Rectal smooth muscle tissue (tissue), 1 donor: ENCODE measurements at regions not wholly inside any gene's neighbourhood (a gene's known extent, or its start where the extent isn't known, plus 50 kb on each side); places are given as distances from the start of the nearest gene placed in this dataset.
A peak's percentile ranks its signal among the peaks of the same experiment; 100 is the strongest.
"Not testable (repeated sequence)": the region's sequence is repeated elsewhere in the genome, so short reads cannot be mapped to it uniquely, and the experiment has no call there.

Experiments
- H3K27ac ChIP-seq: one replicate; pipeline ENCODE4 v1.7.0; 2013; ENCODE audit warnings: low read depth, low read length, inconsistent platforms
- H3K27me3 ChIP-seq: one replicate; pipeline ENCODE4 v1.7.0; 2013; ENCODE audit warnings: low read length; ENCODE audit not compliant: control insufficient read depth, insufficient read depth
- H3K36me3 ChIP-seq: one replicate; pipeline ENCODE4 v1.7.0; 2013; ENCODE audit warnings: low read length; ENCODE audit not compliant: control insufficient read depth, insufficient read depth
- H3K4me1 ChIP-seq: one replicate; pipeline ENCODE4 v1.7.0; 2013; ENCODE audit warnings: low read length; ENCODE audit not compliant: control insufficient read depth, insufficient read depth
- H3K4me3 ChIP-seq: one replicate; pipeline ENCODE4 v1.7.0; 2013; ENCODE audit warnings: low read length
- H3K9ac ChIP-seq: one replicate; pipeline ENCODE4 v1.7.0; 2013; ENCODE audit warnings: low read length

GRCh38 chr6:125434760-125435159, 133.0 kb upstream of the HDDC2 start:
- no peak overlapping the region for H3K27ac ChIP-seq
- H3K4me3 ChIP-seq: no peak overlapping the region
- no peaks in the 10 kb centered on the region for H3K27me3 ChIP-seq
- H3K4me1 ChIP-seq: no peaks in the 10 kb centered on the region
- no peaks in the 10 kb centered on the region for H3K36me3 ChIP-seq
- no peak overlapping the region for H3K9ac ChIP-seq

- H3K4me1 ChIP-seq: peaks cover 4% of the 10 kb centered on the region
- H3K27ac ChIP-seq: no peak overlapping the region
- H3K9ac ChIP-seq: no peak overlapping the region
- no peaks in the 10 kb centered on the region for H3K36me3 ChIP-seq
- H3K27me3 ChIP-seq: no peaks in the 10 kb centered on the region
- H3K4me3 ChIP-seq: no peak overlapping the region
These were observed 137.7 kb upstream of the HDDC2 start for GRCh38 chr6:125439512-125439911.

- peaks cover 4% of the 10 kb centered on the region for H3K4me1 ChIP-seq
- H3K27ac ChIP-seq: peak overlapping the region; percentile 36
- no peaks in the 10 kb centered on the region for H3K36me3 ChIP-seq
- H3K27me3 ChIP-seq: no peaks in the 10 kb centered on the region
- no peak overlapping the region for H3K9ac ChIP-seq
- no peak overlapping the region for H3K4me3 ChIP-seq
These were observed 142.5 kb upstream of the HDDC2 start for GRCh38 chr6:125444006-125444923.

- Histone ChIP-seq H3K4me1 (peaks cover 4% of the 10 kb centered on the region), H3K9ac (no peak overlapping the region), H3K27ac (no peak overlapping the region), H3K36me3 (no peaks in the 10 kb centered on the region), H3K4me3 (no peak overlapping the region), H3K27me3 (no peaks in the 10 kb centered on the region)
These were observed 143.3 kb upstream of the HDDC2 start for GRCh38 chr6:125445054-125445453.

DNA sequence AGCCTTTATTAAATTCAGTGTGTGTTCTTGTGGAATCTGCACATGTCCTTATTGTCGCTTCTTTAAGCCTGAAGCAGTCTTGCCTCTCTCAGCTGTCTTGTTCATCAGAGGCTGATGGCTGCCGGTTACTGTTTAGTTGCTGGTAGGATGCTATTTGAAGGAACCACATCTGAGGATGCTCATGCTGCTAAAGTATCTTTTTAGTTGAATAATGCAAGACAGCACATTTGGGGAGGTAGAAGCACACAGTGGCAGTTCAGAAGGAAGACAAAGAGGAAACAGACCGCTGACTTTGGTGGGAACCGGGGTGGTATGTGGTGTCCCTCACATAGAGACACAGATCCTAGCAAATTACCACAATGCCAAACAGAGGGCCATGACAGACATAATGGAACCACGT, 144.2 kb upstream of the HDDC2 start:
- H3K27ac ChIP-seq: no peak overlapping the region
- H3K4me1 ChIP-seq: peaks cover 4% of the 10 kb centered on the region
- H3K36me3 ChIP-seq: no peaks in the 10 kb centered on the region
- H3K4me3 ChIP-seq: no peak overlapping the region
- no peak overlapping the region for H3K9ac ChIP-seq
- no peaks in the 10 kb centered on the region for H3K27me3 ChIP-seq

DNA sequence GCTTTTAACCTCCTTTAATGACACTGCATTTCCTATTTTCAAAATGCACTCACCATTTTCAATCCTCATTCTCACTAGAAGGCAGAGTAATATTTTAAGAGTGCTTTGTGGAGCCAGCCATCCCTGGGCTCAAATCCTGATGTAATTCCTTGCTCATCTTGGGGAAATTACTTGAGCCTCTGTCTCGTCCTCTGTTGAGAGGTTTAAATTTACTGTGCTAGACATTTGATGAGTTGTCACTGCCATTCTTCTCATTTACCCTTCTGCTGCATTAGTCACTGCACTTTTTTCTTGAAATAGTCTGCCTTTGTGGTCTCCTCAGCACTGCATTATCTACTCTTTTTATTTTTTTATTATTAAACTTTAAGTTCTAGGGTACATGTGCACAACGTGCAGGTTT, 150.0 kb upstream of the HDDC2 start:
- Histone ChIP-seq H3K4me3 (no peak overlapping the region), H3K27me3 (no peaks in the 10 kb centered on the region), H3K9ac (no peak overlapping the region), H3K36me3 (no peaks in the 10 kb centered on the region), H3K4me1 (no peaks in the 10 kb centered on the region), H3K27ac (no peak overlapping the region)

DNA sequence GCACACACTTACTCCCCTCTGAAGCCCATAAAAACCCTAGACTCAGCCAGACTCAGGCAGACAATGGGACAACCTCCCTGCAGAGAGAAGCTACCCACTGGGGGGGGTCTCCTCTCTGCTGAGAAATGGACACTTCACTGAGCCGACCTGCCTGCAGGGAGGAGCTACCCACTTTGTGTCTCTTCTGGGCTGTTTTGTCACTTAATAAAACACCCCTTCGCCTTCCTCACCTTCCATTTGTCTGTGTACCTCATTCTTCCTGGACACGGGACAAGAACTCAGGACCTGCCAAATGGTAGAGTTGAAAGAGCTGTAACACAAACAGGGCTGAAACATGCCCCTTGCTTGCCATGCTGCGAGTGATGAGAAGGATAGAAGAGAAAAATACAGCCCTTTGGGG, 151.7 kb upstream of the HDDC2 start:
- Histone ChIP-seq H3K27me3 (no peaks in the 10 kb centered on the region), H3K27ac (no peak overlapping the region), H3K4me1 (no peaks in the 10 kb centered on the region), H3K4me3 (no peak overlapping the region), H3K9ac (no peak overlapping the region), H3K36me3 (no peaks in the 10 kb centered on the region)

- no peak overlapping the region for H3K4me3 ChIP-seq
- no peak overlapping the region for H3K9ac ChIP-seq
- no peaks in the 10 kb centered on the region for H3K4me1 ChIP-seq
- H3K27ac ChIP-seq: no peak overlapping the region
- H3K27me3 ChIP-seq: no peaks in the 10 kb centered on the region
- no peaks in the 10 kb centered on the region for H3K36me3 ChIP-seq
These were observed 152.6 kb upstream of the HDDC2 start for GRCh38 chr6:125454351-125454750.

DNA sequence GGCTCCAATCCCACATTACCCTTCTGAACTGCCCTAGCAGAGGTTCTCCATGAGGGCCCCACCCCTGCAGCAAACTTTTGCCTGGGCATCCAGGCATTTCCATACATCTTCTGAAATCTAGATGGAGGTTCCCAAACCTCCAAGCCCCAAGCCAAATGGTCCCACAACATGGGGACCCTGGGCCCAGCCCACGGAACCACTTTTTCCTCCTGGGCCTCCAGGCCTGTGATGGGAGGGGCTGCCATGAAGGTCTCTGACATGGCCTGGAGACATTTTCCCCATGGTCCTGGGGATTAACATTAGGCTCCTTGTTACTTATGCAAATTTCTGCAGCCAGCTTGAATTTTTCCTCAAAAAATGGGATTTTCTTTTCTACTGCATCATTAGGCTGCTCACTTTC, 156.7 kb upstream of the HDDC2 start:
- H3K9ac ChIP-seq, H3K4me3 ChIP-seq, H3K27me3 ChIP-seq, H3K4me1 ChIP-seq, H3K36me3 ChIP-seq, H3K27ac ChIP-seq: not testable (repeated sequence)

- not testable (repeated sequence) for H3K27me3 ChIP-seq, H3K27ac ChIP-seq, H3K4me1 ChIP-seq, H3K36me3 ChIP-seq, H3K9ac ChIP-seq, H3K4me3 ChIP-seq
These were observed 163.6 kb upstream of the HDDC2 start for GRCh38 chr6:125465332-125465731.

- Histone ChIP-seq H3K36me3 (no peaks in the 10 kb centered on the region), H3K27ac (no peak overlapping the region), H3K9ac (no peak overlapping the region), H3K27me3 (no peaks in the 10 kb centered on the region), H3K4me3 (no peak overlapping the region), H3K4me1 (no peaks in the 10 kb centered on the region)
These were observed 168.1 kb upstream of the HDDC2 start for GRCh38 chr6:125469915-125470314.

DNA sequence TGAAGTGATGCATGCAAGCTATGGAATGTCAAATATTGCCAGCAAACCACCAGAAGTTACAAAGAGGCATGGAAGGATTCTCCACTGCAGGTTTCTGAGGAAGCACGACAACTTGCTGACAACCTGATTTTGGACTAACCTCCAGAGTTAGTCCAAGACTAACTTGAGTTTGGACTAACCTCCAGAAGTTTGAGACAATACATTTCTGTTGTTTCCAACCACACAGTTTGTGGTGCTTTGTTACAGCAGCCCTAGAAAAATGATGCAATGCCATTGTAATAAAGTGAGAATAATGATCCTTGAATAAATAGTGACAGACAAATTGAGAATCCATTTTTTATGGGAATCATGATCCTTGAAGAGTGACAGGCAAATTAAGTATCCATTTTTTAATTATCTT, 169.9 kb upstream of the HDDC2 start:
- no peaks in the 10 kb centered on the region for H3K4me1 ChIP-seq
- no peaks in the 10 kb centered on the region for H3K27me3 ChIP-seq
- no peak overlapping the region for H3K9ac ChIP-seq
- H3K27ac ChIP-seq: no peak overlapping the region
- no peaks in the 10 kb centered on the region for H3K36me3 ChIP-seq
- no peak overlapping the region for H3K4me3 ChIP-seq

GRCh38 chr6:125474061-125474460, 172.3 kb upstream of the HDDC2 start:
- no peak overlapping the region for H3K9ac ChIP-seq
- no peak overlapping the region for H3K27ac ChIP-seq
- no peaks in the 10 kb centered on the region for H3K36me3 ChIP-seq
- H3K4me1 ChIP-seq: no peaks in the 10 kb centered on the region
- no peak overlapping the region for H3K4me3 ChIP-seq
- no peaks in the 10 kb centered on the region for H3K27me3 ChIP-seq
